Lower leg skin (tissue), 4 donors: ENCODE measurements at regions not wholly inside any gene's neighbourhood (a gene's known extent, or its start where the extent isn't known, plus 50 kb on each side); places are given as distances from the start of the nearest gene placed in this dataset.

ENCODE experiments used
- DNase-seq, 2 donors: peaks; one replicate each; pipeline ENCODE4 v3.0.0-alpha.2; 2019; ENCODE audit warnings: low spot score in 2 of 2
- H3K4me3 ChIP-seq: fragments of 200-600 bp; sonication (generic); 2 replicates; pipeline ENCODE4 v1.5.1; 2017; ENCODE audit warnings: mild to moderate bottlenecking, low read depth; ENCODE audit not compliant: poor library complexity, severe bottlenecking
- CTCF ChIP-seq, 3 donors: fragments of 450-650 bp; IDR thresholded peaks; one replicate each; pipeline ENCODE4 v1.5.1; 2016; ENCODE audit warnings: antibody characterized with exemption in 3 of 3, mild to moderate bottlenecking in 3 of 3, moderate library complexity in 2 of 3
- POLR2A ChIP-seq, 2 donors: fragments of 450-650 bp; IDR thresholded peaks; one replicate each; pipeline ENCODE4 v1.6.1; 2016 to 2017; ENCODE audit warnings: antibody characterized with exemption in 2 of 2, mild to moderate bottlenecking in 1 of 2, moderate library complexity in 1 of 2
- WGBS, 2 donors: methylation state at CpG; one replicate each; pipeline ENCODE4 v1.1.5; 2018; 5-methylcytosine and 5-hydroxymethylcytosine counted together
- intact Hi-C: fragments of 100-400 bp; cut with DNase I; formaldehyde crosslinking; loops from one replicate; pipeline ENCODE4 v1.15.0; 2023; ENCODE audit warnings: low total_unique reads

- no peak for TF ChIP-seq CTCF (IDR thresholded peaks at IDR 0.05)
- no peak for TF ChIP-seq POLR2A (IDR thresholded peaks at IDR 0.05)
- no peak overlapping the region for H3K4me3 ChIP-seq
- no peak for DNase-seq
- 79 to 86% methylated on average over 4 of the region's 4 CpGs for WGBS, 2 donors
- intact Hi-C loops = no loop called here
These were observed 114.1 kb upstream of the NEDD4L start for GRCh38 chr18:57929922-57930321.

GRCh38 chr18:57928466-57928865, 115.6 kb upstream of the NEDD4L start:
- TF ChIP-seq CTCF (IDR thresholded peaks at IDR 0.05) (no peak), POLR2A (IDR thresholded peaks at IDR 0.05) (no peak)
- H3K4me3 ChIP-seq = no peak overlapping the region
- WGBS, 2 donors = 79 to 84% methylated on average over 5 of the region's 5 CpGs
- intact Hi-C loops = no loop called here
- DNase-seq = no peak

GRCh38 chr18:57927511-57927910, 116.5 kb upstream of the NEDD4L start:
- intact Hi-C loops = no loop called here
- no peak overlapping the region for H3K4me3 ChIP-seq
- WGBS, 2 donors = 88% methylated on average over 2 of the region's 2 CpGs
- no peak for TF ChIP-seq POLR2A (IDR thresholded peaks at IDR 0.05)
- no peak for TF ChIP-seq CTCF (IDR thresholded peaks at IDR 0.05)
- DNase-seq = no peak

GRCh38 chr18:57925706-57926105, 118.3 kb upstream of the NEDD4L start:
- no peak for DNase-seq
- TF ChIP-seq POLR2A (IDR thresholded peaks at IDR 0.05) = no peak
- no peak for TF ChIP-seq CTCF (IDR thresholded peaks at IDR 0.05)
- whole genome bisulfite sequencing, 2 donors = 43 to 56% methylated on average over 1 of the region's 1 CpG
- H3K4me3 ChIP-seq = no peak overlapping the region
- intact Hi-C loops = no loop called here

- DNase-seq = no peak
- no peak overlapping the region for H3K4me3 ChIP-seq
- 77 to 80% methylated on average over 5 of the region's 5 CpGs for WGBS, 2 donors
- intact Hi-C loops = no loop called here
- TF ChIP-seq POLR2A (IDR thresholded peaks at IDR 0.05) (no peak), CTCF (IDR thresholded peaks at IDR 0.05) (no peak)
These were observed 120.4 kb upstream of the NEDD4L start for GRCh38 chr18:57923611-57924010.

- TF ChIP-seq CTCF (IDR thresholded peaks at IDR 0.05) (no peak), POLR2A (IDR thresholded peaks at IDR 0.05) (no peak)
- 94 to 95% methylated on average over 3 of the region's 3 CpGs for WGBS, 2 donors
- intact Hi-C loops = no loop called here
- H3K4me3 ChIP-seq = no peak overlapping the region
- no peak for DNase-seq
These were observed 119.8 kb upstream of the ATP8B1 start for GRCh38 chr18:57922885-57923284.
